ENCODE measurements at regions not wholly inside any gene's neighbourhood (a gene's known extent, or its start where the extent isn't known, plus 50 kb on each side); places are given as distances from the start of the nearest gene placed in this dataset.

GRCh38 chr2:187171318-187171717, 276.7 kb downstream of the CALCRL start:
- no peak for TF ChIP-seq EP300 (IDR thresholded peaks at IDR 0.05)
- no peak for TF ChIP-seq POLR2A (IDR thresholded peaks at IDR 0.05)
- Histone ChIP-seq H3K4me3 (no peak overlapping the region), H3K27ac (no peak overlapping the region), H3K9me3 (no peaks in the 10 kb centered on the region), H3K4me1 (peaks cover 0 to 8% (median 0%) of the 10 kb centered on the region in 4 donors), H3K27me3 (no peaks in the 10 kb centered on the region), H3K36me3 (no peaks in the 10 kb centered on the region)
- no peak for DNase-seq (ENCODE audit: low spot score in 2 of 2)
- WGBS, 2 donors, result 45 to 49% methylated on average over 3 of the region's 3 CpGs

- no peaks in the 10 kb centered on the region for H3K9me3 ChIP-seq
- TF ChIP-seq EP300 (IDR thresholded peaks at IDR 0.05) (no peak), POLR2A (IDR thresholded peaks at IDR 0.05) (no peak), CTCF (IDR thresholded peaks at IDR 0.05) (no peak)
- no peaks in the 10 kb centered on the region for H3K36me3 ChIP-seq
- peaks cover 0 to 8% (median 0%) of the 10 kb centered on the region in 4 donors for H3K4me1 ChIP-seq
- no peaks in the 10 kb centered on the region for H3K27me3 ChIP-seq
- no peak for DNase-seq (ENCODE audit: low spot score in 2 of 2)
- 80 to 88% methylated on average over 3 of the region's 3 CpGs for WGBS, 2 donors
- H3K4me3 ChIP-seq, result no peak overlapping the region
- no peak overlapping the region for H3K27ac ChIP-seq
These were observed 278.2 kb downstream of the CALCRL start for GRCh38 chr2:187169864-187170263.

GRCh38 chr2:187168720-187169713, 279.0 kb downstream of the CALCRL start:
- TF ChIP-seq POLR2A (IDR thresholded peaks at IDR 0.05) (no peak), CTCF (IDR thresholded peaks at IDR 0.05) (no peak), EP300 (IDR thresholded peaks at IDR 0.05) (no peak)
- 40 to 42% methylated on average over 4 of the region's 4 CpGs for whole genome bisulfite sequencing, 2 donors
- Histone ChIP-seq H3K27ac (no peak overlapping the region), H3K4me1 (peaks cover 0 to 8% (median 0%) of the 10 kb centered on the region in 4 donors), H3K36me3 (no peaks in the 10 kb centered on the region), H3K4me3 (no peak overlapping the region), H3K27me3 (no peaks in the 10 kb centered on the region), H3K9me3 (no peaks in the 10 kb centered on the region)
- DNase-seq (ENCODE audit: low spot score in 2 of 2), result no peak

GRCh38 chr2:187167491-187167890, 280.6 kb downstream of the CALCRL start:
- WGBS, 2 donors, result 79 to 90% methylated on average over 4 of the region's 4 CpGs

GRCh38 chr2:187165936-187166610, 282.0 kb downstream of the CALCRL start:
- Histone ChIP-seq H3K36me3 (no peaks in the 10 kb centered on the region), H3K27me3 (no peaks in the 10 kb centered on the region), H3K4me1 (peaks cover 0 to 8% (median 0%) of the 10 kb centered on the region in 4 donors), H3K27ac (no peak overlapping the region), H3K4me3 (no peak overlapping the region), H3K9me3 (no peaks in the 10 kb centered on the region)
- no peak for DNase-seq (ENCODE audit: low spot score in 2 of 2)
- TF ChIP-seq POLR2A (IDR thresholded peaks at IDR 0.05), result no peak
- TF ChIP-seq CTCF (IDR thresholded peaks at IDR 0.05), result no peak
- TF ChIP-seq EP300 (IDR thresholded peaks at IDR 0.05), result no peak
- 75 to 82% methylated on average over 1 of the region's 1 CpG for WGBS, 2 donors

More at GRCh38 chr2:187167491-187167890, 280.6 kb downstream of the CALCRL start:
- Histone ChIP-seq H3K27ac (no peak overlapping the region), H3K9me3 (no peaks in the 10 kb centered on the region), H3K36me3 (no peaks in the 10 kb centered on the region), H3K27me3 (no peaks in the 10 kb centered on the region), H3K4me3 (no peak overlapping the region), H3K4me1 (peaks cover 0 to 8% (median 0%) of the 10 kb centered on the region in 4 donors)
- no peak for DNase-seq (ENCODE audit: low spot score in 2 of 2)
- TF ChIP-seq EP300 (IDR thresholded peaks at IDR 0.05) (no peak), CTCF (IDR thresholded peaks at IDR 0.05) (no peak), POLR2A (IDR thresholded peaks at IDR 0.05) (no peak)

Measured in tibial nerve (tissue), 4 donors.